ELF-1 (cell line): ENCODE measurements at regions not wholly inside any gene's neighbourhood (a gene's known extent, or its start where the extent isn't known, plus 50 kb on each side); places are given as distances from the start of the nearest gene placed in this dataset.
A peak's percentile ranks its signal among the peaks of the same experiment; 100 is the strongest.

Experiments
- DNase-seq: peaks from one replicate; pipeline ENCODE4 v3.0.0-alpha.2; 2016; ENCODE audit warnings: low read depth, low spot score

- DNase-seq = no peak
Measured at GRCh38 chr2:216920143-216920876, 60.4 kb upstream of the TNP1 start.

GRCh38 chr2:216918088-216918680, 58.3 kb upstream of the TNP1 start:
- no peak for DNase-seq

GRCh38 chr2:216916956-216917650, 57.2 kb upstream of the TNP1 start:
- DNase-seq = no peak

GRCh38 chr2:216915557-216916150, 55.8 kb upstream of the TNP1 start:
- DNase-seq = no peak

- DNase-seq = peak; percentile 52
Measured at GRCh38 chr2:216914491-216914890, 54.6 kb upstream of the TNP1 start.

- DNase-seq = no peak
Measured at GRCh38 chr2:216911886-216912285, 52.0 kb upstream of the TNP1 start.

GRCh38 chr2:216911008-216911407, 51.1 kb upstream of the TNP1 start:
- no peak for DNase-seq

GRCh38 chr2:216909541-216910210, 49.8 kb upstream of the TNP1 start:
- no peak for DNase-seq
